GM18861 (cell line): ENCODE measurements at regions not wholly inside any gene's neighbourhood (a gene's known extent, or its start where the extent isn't known, plus 50 kb on each side); places are given as distances from the start of the nearest gene placed in this dataset.

Experiments
- ATAC-seq: cut with Tn5 transposase; IDR thresholded peaks from one replicate; pipeline ENCODE4 v1.9.1; 2021; ENCODE audit not compliant: unreplicated experiment

DNA sequence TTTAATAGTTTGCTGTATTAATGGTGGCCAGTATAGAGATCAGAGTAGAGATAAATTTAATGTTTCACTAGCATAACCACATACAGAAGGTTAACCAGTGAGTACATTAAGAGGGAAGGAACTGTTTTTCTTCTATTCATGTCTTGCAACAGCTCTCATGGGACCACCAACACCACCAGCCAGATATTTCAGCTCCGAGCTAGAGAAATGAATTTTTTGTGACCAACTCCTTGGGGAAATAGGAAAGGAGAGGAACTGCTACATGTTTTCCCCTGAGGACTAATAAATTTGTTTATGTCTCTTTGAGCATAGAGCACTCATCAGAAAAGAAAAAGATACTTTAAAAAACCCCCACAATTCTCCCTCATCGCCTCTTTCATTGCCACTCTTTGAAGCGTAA lies 247.5 kb downstream of the MBNL1 start:
- ATAC-seq, result peak; percentile 31

DNA sequence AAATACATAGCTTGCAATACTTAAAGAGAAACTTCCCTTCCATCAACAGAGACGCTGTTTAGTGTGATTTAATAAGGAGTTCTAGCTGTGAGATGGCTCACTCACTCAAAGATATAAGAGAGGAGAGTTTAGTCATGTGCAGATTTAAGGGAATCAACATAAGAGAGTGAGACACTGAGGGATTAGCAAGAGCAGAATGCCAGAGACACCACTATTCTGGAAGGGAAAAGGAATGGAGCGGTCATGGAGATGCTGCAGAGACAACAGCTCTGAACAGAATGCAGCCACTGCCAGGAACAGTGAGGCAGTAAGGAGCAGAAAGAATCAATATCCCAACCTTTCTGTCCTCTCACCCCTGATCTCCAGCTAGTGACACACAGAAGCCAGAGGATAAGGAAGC lies 248.8 kb downstream of the MBNL1 start:
- no peak for ATAC-seq

DNA sequence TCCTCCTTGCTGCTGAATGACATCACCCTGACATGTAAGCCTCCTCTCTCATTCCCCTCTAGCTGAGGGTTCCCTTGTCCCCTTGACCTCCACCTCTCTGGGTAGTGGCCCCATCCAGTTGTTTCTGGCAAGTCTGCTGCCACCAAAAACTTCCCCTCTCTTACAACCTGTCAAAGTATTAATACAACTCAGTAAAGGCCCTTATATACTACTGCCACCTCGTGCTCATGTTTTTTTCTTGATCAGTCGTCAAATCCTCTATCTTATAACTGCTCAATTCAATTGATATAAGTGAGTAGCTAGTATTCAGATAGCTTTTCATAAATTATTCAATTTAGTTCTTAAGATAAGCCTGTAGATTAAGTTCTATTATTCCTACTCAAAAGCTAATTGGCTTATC lies 249.6 kb downstream of the MBNL1 start:
- no peak for ATAC-seq

DNA sequence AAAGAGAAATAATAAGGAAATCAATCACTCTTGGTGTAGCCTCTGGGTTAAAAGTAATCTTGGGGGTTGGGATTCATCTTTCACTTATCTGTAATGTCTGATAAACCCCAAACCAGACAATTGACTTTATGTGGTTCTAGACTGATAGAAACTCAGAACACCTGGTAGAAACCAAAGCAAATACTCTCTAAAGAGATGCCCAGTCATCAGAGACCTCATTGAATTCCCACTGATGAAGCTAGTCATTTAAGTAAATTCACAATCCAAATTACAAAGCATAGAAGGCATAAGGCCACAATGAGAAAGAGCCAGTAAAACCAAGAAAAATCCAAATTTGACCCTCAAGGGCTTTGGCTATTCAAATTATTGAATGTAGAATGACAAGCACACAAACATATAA lies 250.6 kb downstream of the MBNL1 start:
- ATAC-seq, result peak; percentile 36

DNA sequence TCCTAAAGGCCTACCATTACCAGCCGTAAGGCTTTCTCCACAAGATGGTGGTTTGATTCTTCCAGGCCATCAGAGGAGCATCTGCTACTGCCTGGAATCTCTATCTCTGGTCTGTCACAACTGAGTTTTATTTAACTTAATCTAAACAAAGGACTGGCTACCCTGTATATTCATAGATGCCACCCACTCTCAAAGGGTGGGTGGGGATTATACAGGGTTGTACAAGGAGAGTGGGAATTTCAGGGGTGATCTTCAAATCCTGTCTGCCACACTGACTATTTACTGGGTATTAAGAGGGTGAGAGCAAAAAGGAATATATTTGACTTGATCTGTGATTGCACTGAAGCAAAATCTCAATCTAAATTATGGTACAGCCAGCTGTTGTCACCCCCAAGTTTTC lies 253.3 kb downstream of the MBNL1 start:
- ATAC-seq, result no peak

DNA sequence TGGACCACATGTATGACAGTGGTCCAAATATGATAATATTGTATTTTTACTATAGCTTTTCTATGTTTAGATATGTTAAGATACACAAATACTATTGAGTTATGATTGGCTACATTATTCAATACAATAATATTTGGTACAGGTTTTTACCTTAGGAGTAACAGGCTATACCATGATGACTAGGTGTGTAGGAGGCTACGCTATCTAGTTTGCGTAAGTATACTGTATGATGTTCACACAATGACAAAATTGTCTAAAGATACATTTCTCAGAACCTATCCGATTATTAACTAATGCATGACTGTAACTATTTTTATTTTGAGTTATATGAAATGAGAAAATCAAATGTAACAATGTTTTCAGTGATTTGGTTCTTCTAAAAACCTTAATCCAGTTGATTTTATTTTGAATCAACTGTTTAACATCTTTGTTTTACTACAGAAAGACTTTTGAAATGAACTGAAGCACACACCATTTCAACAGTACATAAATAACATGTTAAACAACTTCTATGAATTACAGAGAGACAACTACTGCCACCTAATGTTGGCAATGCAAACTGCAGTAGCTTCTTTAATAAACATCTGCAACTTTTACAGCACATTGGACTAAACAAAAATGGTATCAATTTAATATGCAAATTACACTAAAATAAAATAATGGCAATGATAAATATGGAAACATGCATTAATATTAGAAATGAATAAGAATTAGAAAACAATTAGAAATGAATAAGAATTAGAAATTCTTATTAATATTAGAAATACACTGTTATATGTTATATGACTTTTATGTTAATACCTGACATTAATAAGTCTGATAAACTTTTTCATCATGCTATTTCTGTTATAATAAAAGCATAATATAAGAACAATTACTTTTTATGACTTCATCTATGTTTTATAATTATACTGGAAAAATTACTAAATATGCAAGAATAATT lies 255.7 kb downstream of the MBNL1 start:
- peak; percentile 63 for ATAC-seq

DNA sequence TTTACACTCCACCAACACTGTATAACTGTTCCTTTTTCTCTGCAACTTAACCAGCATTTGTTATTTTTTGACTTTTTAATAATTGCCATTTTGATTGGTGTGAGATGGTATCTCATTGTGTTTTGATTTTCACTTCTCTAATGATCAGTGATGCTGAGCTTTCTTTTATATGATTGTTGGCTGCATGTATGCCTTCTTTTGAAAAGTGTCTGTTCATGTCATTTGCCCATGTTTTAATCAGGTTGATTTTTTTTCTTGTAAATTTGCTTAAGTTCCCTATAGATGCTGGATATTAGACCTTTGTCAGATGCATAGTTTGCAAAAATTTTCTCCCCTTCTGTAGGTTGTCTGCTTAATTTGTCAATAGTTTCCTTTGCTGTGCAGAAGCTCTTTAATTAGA lies 263.0 kb downstream of the MBNL1 start:
- ATAC-seq, result no peak

DNA sequence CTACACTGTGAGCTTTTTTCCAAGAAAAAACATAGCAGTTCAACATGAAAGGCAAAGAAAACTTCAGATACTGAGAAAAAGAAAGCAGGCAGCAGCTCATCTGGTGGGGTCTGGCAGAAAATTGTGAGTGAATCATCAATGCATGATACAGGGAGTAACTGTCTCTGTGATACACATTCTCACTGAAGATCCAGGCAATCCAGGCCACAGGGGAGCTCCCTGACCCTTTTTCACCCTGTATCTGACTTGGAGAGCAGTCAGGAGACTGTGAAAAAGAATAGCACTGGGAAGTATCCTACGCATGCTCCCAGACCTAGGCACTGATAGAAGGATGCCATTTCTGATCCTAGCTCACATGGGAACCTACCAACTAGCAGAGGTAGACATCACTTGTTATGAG lies 269.8 kb downstream of the MBNL1 start:
- ATAC-seq, result no peak

DNA sequence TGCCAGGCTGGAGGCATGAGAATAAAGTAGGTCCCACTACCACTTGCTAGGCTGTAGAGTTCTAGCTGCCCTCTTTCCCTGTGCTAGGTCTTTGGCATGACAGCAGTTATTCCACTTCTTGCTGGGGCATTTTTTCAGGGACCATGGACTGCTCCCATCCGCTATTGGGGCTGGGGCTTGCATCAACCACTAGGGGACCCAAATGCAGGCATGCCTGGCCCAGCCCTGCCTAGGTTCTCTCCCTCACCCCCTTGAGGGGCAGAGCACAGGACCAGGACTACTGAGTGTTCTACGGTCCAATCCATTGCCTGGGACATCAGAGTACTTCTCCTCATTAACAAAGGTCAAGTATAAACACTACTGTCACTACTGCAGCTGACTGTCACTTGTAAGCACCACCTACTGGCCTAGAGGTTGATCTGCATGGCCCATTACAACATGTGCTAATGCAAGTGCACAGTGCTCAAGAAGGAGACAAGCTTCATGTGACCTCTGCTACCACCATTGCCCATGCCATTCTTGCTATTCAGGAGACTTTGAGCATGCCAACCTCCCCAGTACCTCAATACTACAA lies 270.5 kb downstream of the MBNL1 start:
- ATAC-seq, result peak; percentile 67

DNA sequence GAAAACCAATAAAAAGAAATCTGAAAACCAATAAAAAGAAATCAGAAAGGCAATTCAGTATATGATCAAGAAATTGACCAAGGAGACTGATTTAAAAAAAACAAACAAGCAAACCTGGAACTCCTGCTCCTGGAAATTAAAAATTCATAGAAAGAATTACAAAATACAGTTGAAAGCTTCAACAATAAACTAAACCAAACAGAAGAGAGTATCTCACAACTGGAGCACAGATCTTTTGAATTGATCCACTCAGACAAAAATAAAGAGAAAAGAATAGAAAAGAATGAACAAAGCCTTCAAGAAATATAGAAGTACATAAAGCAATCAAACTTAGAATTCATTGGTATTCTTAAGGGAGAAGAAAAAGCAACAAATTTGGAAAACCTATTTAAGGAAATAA lies 271.4 kb downstream of the MBNL1 start:
- no peak for ATAC-seq

DNA sequence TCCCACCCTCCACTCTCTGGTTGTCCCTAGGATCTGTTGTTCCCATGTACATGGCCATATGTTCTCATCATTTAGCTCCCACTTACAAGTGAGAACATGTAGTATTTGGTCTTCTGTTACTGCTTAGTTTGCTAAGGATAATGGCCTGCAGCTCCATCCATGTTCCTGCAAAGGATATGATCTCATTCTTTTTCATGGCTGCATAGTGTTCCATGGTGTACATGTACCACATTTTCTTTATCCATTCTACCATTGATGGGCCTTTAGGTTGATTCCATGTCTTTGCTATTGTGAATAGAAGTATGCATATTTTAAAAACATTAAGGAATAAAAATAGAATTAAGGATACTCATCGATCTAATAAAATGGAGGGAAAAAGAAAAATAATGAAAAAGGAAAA lies 278.4 kb downstream of the MBNL1 start:
- no peak for ATAC-seq

DNA sequence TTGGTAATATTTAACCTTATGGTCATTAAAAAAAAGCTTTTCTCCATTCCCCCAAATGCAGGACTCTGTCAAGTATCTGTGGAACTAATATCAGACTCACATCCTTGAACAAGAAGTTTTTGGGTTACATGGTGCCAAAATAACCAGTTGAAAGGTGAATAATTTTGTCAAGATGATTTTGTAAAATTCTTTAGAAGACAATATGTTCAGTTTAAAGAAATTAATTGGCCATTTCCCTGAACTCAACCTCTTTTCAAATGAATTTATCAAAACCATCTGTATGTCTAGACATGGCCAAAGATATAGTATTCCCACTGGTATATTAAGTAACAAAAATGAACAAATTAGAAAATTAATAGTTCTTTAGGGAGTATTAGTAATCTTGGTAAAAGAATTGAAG lies 280.5 kb downstream of the MBNL1 start:
- no peak for ATAC-seq

DNA sequence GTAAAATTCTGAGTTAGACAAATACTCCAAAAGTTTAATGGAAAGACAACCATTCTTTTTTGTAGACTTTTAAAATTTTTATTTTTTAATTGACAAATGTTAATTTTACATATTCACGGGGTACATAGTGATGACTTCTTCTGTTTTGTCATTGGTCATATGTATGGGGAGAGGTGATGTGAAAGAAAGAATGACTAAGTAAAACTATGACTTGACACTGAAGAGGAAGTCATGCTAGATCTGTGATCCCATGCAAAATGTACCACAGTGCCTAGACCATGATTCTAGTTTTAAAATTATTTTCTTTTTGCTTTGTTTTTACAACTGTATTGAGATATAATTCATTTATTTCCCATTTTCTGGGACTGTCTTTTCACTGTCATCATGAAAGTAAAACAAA lies 281.6 kb downstream of the MBNL1 start:
- peak; percentile 68 for ATAC-seq

DNA sequence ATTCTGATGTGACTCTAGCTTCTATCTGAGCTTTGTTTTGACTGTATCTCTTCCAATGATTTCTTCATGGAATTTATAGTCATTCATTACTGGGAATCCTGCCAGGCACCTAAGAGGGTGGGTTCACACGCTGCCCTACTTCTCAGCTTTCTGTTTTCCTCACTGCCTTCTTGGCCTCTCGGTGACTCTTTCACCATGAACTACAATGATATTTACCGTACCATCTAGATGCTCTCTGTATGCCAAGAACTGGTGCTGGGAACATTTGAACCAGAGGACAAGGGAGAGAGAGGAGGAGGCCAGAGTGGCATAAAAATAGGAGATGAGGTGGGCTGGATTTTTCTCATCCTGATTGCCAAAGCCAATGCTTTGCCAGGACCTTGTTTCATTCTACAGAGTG lies 280.0 kb upstream of the P2RY1 start:
- no peak for ATAC-seq

DNA sequence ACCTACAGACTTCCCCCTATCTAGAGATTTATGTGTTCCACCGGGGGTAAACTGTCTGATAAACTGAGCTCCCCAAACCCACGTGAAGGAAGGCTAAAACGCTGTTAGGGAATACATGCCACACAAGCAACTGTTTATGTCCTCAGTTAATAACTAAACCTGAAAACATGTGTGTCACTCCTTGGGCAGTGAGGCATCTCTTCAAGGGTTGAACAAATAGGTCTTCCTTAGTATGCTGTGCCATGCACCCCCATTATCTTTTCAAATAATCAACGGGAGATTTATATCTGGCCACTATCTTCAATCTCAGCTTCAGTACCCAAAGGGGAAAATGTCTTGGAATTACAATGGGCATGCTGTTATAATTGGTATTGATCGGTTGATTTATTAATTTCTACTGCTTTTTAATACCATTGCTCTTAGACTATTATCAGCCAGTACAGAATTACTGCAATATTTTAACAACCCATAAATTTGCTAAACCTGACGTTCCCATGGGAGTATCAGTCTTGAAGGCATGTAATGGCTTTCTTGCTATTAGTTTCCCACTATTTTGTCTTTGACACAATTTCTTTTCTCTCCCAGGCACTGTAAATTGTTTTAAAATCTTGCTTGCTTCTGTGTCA lies 279.2 kb upstream of the P2RY1 start:
- no peak for ATAC-seq

DNA sequence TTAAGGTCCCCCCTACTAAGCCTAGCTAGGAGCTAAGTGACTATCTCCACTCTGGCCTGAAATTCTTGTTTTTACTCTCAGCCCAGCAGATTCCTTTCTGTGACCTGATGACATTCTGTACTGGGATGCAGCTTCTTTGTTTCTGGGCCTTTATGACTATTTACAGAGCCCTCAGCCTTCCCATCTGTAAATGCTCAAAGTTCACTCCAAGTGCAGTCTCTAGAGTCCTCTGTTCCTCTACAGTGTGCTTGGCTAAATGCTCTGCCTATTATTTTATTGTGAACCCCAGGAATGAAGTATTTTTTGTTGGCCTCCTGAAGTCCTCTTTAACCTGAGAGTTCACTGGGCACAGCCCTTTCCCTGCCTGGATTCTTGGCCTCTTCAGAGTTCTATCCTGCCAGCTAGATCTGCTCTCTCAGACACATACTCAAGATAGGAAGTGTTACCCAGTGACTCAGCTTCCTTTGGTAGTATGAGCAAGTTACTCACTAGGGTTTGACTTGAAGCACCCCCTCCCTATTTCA lies 278.1 kb upstream of the P2RY1 start:
- ATAC-seq, result peak; percentile 43

DNA sequence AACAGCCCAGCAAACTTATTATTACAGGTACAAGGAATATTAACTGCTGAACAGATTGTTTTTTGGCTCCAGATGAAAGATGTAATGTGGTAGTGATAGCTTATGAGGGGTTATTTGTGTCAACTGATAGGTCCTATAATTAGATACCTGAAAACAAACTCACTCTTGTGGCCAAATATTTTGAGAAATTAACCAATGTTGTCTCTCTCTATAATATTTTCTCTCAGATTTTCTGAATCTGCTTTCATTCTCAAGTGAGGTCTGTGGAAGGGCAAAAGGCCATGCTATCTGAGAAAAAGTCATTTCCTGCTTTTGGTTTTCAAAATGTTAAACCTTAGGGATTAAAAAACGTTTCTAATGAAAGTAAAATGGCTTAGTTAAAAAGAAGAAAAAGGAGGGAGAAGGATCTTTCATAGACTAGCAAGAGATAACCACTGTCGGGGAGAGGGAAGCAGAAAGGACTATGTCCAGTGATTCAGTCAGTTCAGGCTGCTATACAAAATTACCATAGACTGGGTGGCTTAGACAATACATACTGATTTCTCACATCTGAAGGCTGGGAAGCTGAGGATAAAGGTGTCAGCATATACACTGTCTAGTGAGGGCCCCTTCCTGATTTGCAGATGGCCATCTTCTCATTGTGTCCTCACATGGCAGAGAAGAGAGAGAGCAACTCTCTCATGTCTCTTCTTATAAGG lies 277.5 kb upstream of the P2RY1 start:
- ATAC-seq, result peak; percentile 55

DNA sequence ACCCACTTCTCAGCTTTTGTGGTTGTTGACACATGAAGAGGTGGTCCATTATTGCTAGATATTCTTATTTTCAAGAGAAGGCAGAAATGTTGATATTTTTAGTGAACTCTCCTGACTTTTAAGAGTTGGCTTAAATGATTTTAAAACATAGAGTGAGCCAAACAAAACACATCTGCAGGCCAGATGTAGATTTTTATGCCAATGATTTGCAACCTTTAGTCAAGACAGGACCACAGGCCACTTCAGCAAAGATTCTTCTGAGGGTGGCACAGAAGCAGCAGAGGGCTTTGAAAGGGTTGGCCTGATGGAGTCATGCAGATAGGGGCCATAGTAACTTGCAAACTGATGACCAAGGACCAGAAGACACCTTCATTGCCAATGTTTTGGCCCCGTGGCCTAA lies 276.5 kb upstream of the P2RY1 start:
- ATAC-seq, result no peak

DNA sequence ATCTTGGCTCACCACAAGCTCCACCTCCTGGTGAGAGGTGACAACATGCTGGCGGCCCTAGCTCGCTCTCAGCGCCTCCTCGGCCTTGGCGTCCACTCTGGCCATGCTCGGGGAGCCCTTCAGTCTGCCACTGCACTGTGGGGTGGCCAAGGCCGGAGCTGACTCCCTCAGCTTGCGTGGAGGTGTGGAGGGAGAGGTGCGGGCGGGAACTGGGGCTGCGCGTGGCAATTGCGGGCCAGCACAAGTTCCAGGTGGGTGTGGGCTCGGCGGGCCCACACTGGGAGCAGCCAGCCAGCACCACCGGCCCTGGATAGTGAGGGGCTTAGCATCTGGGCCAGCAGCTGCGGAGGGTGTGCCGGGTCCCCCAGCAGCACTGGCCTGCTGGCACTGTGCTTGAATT lies 275.7 kb upstream of the P2RY1 start:
- ATAC-seq, result no peak

DNA sequence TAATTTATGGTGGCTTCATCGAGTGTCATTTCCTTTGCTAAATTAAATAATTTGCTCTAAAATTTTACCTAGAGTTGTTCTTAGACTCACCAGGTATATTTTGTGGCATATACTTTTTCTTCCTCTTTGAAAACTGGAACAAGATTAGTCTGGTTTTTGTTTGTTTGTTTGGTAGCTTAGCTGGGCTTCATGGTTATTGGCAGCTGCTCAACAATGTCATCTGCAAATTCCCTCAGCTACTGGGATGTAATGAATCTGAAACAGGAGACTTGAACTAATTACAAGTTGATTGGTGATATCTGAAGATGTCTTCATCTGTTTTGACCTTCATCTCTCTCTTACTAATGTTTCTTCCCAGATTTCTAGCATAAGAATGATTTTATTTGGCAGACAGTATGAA lies 270.5 kb upstream of the P2RY1 start:
- no peak for ATAC-seq

DNA sequence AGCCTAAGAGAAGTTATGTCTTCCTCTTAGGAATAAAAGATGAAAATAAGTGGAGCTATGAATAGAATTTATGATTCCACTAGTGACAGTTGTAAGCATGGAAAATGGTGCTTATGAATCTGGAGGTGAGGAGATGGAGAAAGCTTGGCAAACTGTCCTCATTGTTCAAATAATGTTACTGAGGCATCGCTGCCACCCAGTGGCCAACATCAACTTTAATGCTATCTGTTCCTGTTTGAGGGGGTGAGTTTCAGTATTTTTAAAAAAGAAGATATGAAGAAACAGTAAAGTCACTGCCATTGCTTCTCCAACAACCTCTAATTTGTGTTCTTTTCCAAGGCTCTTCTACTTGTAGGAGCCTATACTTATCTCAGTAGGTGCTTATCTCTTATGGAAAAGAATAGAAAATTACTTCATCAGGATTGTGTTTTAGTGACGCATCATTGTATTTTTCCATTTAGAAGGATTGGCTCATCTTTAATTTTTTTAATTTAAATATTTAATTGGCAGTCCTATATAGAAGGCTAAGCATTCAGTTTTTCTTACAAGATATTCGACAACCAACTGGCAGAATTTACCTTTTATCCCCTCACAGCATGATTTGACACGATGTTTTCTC lies 260.4 kb upstream of the P2RY1 start:
- ATAC-seq, result peak; percentile 78
